GM21723 (cell line): ENCODE measurements at regions not wholly inside any gene's neighbourhood (a gene's known extent, or its start where the extent isn't known, plus 50 kb on each side); places are given as distances from the start of the nearest gene placed in this dataset.

ENCODE experiments used
- ATAC-seq: cut with Tn5 transposase; IDR thresholded peaks from one replicate; pipeline ENCODE4 v1.9.1; 2021; ENCODE audit warnings: mild to moderate bottlenecking, moderate library complexity; ENCODE audit not compliant: unreplicated experiment

DNA sequence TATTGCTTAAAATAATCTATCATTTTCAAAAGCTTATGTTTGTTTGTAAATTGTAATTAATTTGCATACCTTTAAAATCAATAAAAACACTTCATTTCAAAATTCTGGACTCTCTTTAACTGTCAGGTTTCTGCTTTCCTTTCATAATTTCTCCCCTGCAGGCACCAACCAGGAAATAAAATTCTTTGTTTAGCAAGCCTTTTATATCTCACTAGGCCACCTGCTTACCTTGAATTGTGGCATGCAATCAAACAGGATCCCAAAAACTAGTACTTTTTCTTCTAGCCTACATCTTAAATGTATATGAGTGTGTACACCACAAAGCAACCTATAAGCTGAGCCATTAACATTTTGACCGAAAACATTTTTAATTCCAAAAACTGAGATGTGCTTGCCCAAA is 233.1 kb downstream of the NR4A2 start:
- ATAC-seq = no peak

DNA sequence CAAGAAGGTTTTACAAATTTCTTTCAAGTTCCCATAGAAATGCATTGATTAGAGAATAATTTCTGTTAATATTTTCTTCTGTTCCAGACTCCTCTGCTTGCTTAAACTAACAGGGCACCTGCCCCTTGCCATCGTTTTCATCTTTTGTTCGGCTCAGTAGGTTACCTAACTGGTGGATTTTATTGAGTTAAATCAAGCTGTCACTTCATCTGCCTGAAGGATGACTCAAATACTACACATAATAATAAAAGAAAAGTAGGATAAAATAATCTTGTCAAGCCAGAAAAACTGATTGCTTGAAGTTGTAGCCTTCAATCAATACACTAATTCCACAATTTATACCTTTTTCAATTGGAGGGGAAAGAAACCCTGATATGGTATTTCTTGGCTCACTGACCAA is 234.0 kb downstream of the NR4A2 start:
- ATAC-seq = no peak

DNA sequence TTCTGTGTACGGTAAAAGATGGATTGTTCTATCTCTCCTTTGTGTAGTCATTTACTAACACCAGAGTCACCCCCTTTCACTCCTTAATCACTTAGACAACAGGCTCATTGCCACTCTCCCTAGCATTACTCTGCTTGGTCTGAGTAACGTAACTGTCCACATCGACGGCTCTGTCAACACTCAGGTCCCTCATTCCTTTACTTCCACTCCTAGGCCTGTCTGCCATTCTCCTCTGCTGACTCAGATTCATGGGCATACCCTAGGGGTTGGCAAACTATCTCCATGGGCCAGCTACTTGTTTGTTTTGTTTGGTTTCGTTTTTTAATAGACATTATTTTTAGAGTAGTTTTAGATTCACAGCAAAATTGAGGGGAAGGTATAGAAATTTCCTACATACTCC is 243.9 kb downstream of the NR4A2 start:
- ATAC-seq = no peak

- no peak for ATAC-seq
Measured at GRCh38 chr2:156087875-156088274, 244.6 kb downstream of the NR4A2 start.

- ATAC-seq = no peak
Measured at GRCh38 chr2:156083763-156084493, 248.6 kb downstream of the NR4A2 start.

GRCh38 chr2:156079845-156080244 is 252.7 kb downstream of the NR4A2 start:
- no peak for ATAC-seq

DNA sequence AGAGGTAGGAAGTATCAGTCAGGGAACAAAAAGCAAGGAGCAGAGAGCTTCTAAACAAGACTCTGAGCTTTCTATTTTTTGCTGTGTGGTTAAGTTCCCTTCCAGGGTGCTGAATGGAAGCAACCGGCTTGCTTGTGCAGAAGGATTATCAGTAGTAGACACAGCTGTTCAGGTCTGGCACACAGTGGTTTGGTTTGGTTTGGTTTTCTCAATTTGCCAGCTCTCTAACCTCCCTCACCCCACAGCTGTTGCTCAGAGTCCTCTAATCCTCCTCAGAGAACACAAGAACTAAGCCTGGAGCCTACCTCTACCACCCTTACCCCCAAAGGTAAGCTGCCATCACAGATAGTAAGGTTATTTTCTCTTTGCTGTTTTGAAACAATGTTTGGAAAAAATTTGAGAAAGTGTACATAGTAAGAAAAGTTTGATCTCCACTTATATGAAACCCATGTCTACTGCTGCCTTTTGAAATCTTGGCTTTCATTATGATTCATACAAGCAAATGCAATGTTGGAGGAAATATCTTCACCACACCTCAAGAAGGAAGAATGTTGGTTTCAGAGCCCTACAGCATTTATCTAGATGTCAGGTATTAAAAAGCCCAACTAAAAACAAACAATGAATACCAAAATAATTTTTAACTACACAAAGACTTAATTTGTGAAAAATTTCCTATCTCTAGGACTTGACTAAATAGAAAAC is 255.3 kb downstream of the NR4A2 start:
- ATAC-seq = no peak

GRCh38 chr2:156065912-156066311 is 266.6 kb downstream of the NR4A2 start:
- ATAC-seq = no peak

GRCh38 chr2:156064540-156064939 is 268.0 kb downstream of the NR4A2 start:
- ATAC-seq = no peak

- ATAC-seq = no peak
Measured at GRCh38 chr2:156057647-156058046, 274.9 kb downstream of the NR4A2 start.

- no peak for ATAC-seq
Measured at GRCh38 chr2:156054983-156055382, 277.5 kb downstream of the NR4A2 start.

DNA sequence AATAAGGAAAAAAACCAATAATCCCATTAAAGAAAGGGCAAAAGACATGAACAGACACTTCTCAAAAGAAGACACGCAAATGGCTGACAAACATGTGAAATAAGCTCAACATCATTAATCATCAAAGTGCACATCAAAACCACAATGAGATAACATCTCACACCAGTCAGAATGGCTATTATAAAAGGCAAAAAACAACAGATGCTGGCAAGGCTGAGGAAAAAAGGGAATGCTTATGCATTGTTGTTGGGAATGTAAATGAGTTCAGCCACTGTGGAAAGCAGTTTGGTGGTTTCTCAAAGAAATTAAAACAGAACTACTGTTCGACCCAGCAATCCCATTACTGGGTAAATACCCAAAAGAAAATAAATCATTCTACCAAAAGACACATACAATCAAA is 285.6 kb downstream of the NR4A2 start:
- ATAC-seq = no peak

DNA sequence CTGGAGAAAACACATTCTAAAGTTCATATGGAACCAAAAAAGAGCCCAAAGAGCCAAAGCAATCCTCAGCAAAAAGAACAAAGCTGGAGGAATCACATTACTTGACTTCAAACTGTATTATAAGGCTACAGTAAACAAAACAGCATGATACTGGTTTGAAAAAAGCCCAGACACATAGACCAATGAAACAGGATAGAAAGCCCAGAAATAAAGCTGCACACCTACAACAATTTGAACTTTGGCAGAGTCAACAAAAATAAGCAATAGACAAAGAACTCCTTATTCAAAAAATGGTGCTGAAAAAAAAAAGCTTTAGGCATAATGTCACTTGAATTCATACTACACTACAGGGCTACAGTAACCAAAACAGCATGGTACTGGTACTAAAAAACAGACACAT is 289.6 kb downstream of the NR4A2 start:
- ATAC-seq = no peak

GRCh38 chr2:156038021-156038420 is 294.5 kb downstream of the NR4A2 start:
- ATAC-seq = no peak

GRCh38 chr2:156037482-156037881 is 295.0 kb downstream of the NR4A2 start:
- ATAC-seq = no peak

GRCh38 chr2:156031121-156031520 is 301.4 kb downstream of the NR4A2 start:
- no peak for ATAC-seq

DNA sequence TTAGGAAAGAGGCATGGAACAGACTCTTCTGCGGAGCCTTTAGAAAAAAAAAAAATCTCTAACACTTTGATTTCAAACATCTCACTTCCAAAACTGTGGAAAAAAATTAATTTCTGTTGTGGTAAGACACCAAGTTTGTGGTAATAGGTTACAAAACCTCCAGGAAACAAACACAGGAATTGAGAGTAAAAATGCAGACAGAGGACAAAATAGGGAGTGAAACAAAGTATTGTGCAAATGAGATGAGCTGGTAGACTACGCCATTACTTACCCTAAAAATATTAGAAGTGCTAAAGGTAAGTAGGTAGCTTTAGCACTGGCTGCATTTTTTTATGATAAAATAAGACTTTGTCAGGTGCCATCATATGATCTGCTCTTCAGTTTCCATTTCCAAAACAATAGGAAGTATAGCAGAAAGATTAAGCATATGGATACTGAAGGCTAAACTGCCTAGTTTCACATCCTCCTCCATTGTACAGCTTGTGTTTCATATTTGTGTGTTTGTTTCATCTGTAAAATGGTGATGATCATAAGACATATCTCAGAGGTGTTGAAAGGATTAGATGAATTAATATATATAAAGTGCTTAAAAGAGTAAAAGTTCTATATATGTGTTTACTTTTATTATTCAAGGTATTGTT is 309.2 kb downstream of the NR4A2 start:
- ATAC-seq = no peak

DNA sequence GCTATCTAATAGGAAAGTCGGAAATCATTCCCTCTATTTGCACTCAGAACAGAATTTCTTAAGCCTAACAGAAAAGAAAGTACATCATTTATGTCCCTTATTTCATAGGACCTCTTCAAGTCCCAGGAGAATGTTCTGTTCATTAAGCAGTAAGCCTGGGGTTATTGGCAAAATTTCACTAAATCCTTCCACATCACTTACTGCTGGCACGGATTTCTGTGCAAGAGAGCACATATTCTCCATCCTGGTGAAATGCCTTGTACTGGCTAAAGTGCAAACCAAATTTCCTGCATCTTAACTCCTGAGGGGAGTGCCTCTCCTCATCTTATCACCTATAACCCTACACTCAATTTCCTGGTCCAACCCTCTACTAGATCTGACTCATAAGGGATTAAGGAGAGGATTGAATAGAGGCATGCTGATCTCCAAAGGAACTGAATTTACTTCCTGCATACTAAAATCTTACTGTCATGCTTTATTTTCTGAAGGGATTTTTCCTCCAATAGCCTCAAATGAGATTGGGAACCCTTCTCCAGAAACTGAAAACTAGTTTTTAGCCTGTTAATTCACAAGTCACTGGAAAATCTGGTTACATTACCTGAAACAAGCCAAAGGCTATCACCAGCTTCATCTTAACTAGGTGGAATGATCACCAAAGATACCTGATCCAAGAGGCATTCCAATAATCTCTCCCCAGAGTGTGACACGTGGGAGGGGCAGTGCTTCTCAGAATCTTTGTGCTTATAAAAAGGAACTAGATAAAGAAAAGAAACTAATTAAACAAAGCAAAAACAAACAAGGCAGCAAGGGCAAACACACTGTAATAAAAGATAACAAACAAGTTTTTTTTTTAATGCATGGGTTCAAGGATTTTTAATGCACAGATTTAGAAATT is 311.1 kb downstream of the NR4A2 start:
- no peak for ATAC-seq

DNA sequence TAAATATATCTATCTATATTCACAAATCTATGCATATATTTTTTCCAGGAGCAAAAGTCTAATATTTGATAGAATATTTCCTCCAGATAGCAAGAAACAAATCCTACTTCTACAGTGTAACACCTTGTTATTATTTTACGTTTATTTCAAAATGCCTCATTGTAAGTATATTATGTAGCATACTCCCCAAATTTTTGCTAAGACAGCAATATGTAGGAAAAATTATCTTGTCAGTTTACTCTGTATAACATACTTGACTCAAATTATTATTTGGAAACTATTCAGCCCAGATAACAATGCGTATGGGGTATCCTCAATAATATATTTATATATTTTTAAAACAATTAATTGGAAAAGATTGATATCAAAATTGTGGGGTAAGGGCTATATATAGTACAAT is 313.2 kb downstream of the NR4A2 start:
- ATAC-seq = no peak

- ATAC-seq = no peak
Measured at GRCh38 chr2:156017341-156017885, 315.1 kb downstream of the NR4A2 start.

GRCh38 chr2:156009293-156009692 is 323.2 kb downstream of the NR4A2 start:
- no peak for ATAC-seq
